HG02798 (cell line): ENCODE measurements at regions not wholly inside any gene's neighbourhood (a gene's known extent, or its start where the extent isn't known, plus 50 kb on each side); places are given as distances from the start of the nearest gene placed in this dataset.
"Not testable (repeated sequence)": the region's sequence is repeated elsewhere in the genome, so short reads cannot be mapped to it uniquely, and the experiment has no call there.

Source experiments
- ATAC-seq: cut with Tn5 transposase; IDR thresholded peaks from one replicate; pipeline ENCODE4 v1.9.1; 2021; ENCODE audit warnings: mild to moderate bottlenecking; ENCODE audit not compliant: unreplicated experiment, poor library complexity

GRCh38 chr7:155953501-155953778, 141.2 kb upstream of the SHH start:
- no peak for ATAC-seq

GRCh38 chr7:155951554-155952158, 139.4 kb upstream of the SHH start:
- ATAC-seq: no peak

GRCh38 chr7:155950898-155951553, 138.8 kb upstream of the SHH start:
- no peak for ATAC-seq

GRCh38 chr7:155948845-155949244, 136.6 kb upstream of the SHH start:
- ATAC-seq: no peak

- no peak for ATAC-seq
These were observed 136.2 kb upstream of the SHH start for GRCh38 chr7:155948423-155948822.

- ATAC-seq: no peak
These were observed 134.8 kb upstream of the SHH start for GRCh38 chr7:155947051-155947450.

GRCh38 chr7:155945670-155946325, 133.5 kb upstream of the SHH start:
- ATAC-seq: no peak

- no peak for ATAC-seq
These were observed 132.6 kb upstream of the SHH start for GRCh38 chr7:155944901-155945300.

GRCh38 chr7:155943251-155943899, 131.1 kb upstream of the SHH start:
- ATAC-seq: no peak

GRCh38 chr7:155942226-155942950, 130.1 kb upstream of the SHH start:
- no peak for ATAC-seq

- no peak for ATAC-seq
These were observed 129.4 kb upstream of the SHH start for GRCh38 chr7:155941688-155942087.

GRCh38 chr7:155939350-155939749, 127.1 kb upstream of the SHH start:
- no peak for ATAC-seq

GRCh38 chr7:155938129-155938528, 125.9 kb upstream of the SHH start:
- no peak for ATAC-seq

GRCh38 chr7:155935726-155936125, 123.5 kb upstream of the SHH start:
- ATAC-seq: no peak

- no peak for ATAC-seq
These were observed 122.8 kb upstream of the SHH start for GRCh38 chr7:155935005-155935557.

- not testable (repeated sequence) for ATAC-seq
These were observed 120.1 kb upstream of the SHH start for GRCh38 chr7:155932324-155932723.

GRCh38 chr7:155931396-155932085, 119.3 kb upstream of the SHH start:
- ATAC-seq: no peak

- ATAC-seq: no peak
These were observed 118.3 kb upstream of the SHH start for GRCh38 chr7:155930527-155930926.

GRCh38 chr7:155930061-155930460, 117.8 kb upstream of the SHH start:
- no peak for ATAC-seq

- no peak for ATAC-seq
These were observed 116.3 kb upstream of the SHH start for GRCh38 chr7:155928583-155928982.
